ENCODE measurements at regions not wholly inside any gene's neighbourhood (a gene's known extent, or its start where the extent isn't known, plus 50 kb on each side); places are given as distances from the start of the nearest gene placed in this dataset.

- TF ChIP-seq CEBPB (IDR thresholded peaks at IDR 0.05) (no peak), EP300 (IDR thresholded peaks at IDR 0.05; ENCODE audit: borderline replicate concordance) (no peak), CREB1 (IDR thresholded peaks at IDR 0.05; ENCODE audit: low read depth) (no peak), USF1 (IDR thresholded peaks at IDR 0.05) (no peak), FOXM1 (IDR thresholded peaks at IDR 0.05; ENCODE audit: borderline replicate concordance, low read depth) (no peak), TEAD4 (IDR thresholded peaks at IDR 0.05) (no peak), RAD21 (IDR thresholded peaks at IDR 0.05; ENCODE audit: low read depth) (no peak), YY1 (IDR thresholded peaks at IDR 0.05; ENCODE audit: low read depth) (no peak), TCF12 (IDR thresholded peaks at IDR 0.05; ENCODE audit: low read depth) (no peak), MAX (IDR thresholded peaks at IDR 0.05) (no peak), NFIC (IDR thresholded peaks at IDR 0.05) (no peak), ZBTB7A (IDR thresholded peaks at IDR 0.05; ENCODE audit: low read depth) (no peak), TAF1 (IDR thresholded peaks at IDR 0.05; ENCODE audit: low read depth) (no peak), REST (IDR thresholded peaks at IDR 0.05; ENCODE audit: low read depth) (no peak)
Measured at GRCh38 chr4:156265407-156265806, 311.7 kb upstream of the CTSO start.

- TF ChIP-seq TEAD4 (IDR thresholded peaks at IDR 0.05), result no peak
- TF ChIP-seq USF1 (IDR thresholded peaks at IDR 0.05), result no peak
- TF ChIP-seq RAD21 (IDR thresholded peaks at IDR 0.05; ENCODE audit: low read depth), result no peak
- no peak for TF ChIP-seq CREB1 (IDR thresholded peaks at IDR 0.05; ENCODE audit: low read depth)
Measured at GRCh38 chr4:156261230-156261629, 307.6 kb upstream of the CTSO start.

GRCh38 chr4:156255230-156256007, 301.8 kb upstream of the CTSO start:
- TF ChIP-seq TEAD4 (IDR thresholded peaks at IDR 0.05), result no peak
- TF ChIP-seq RAD21 (IDR thresholded peaks at IDR 0.05; ENCODE audit: low read depth), result no peak
- no peak for TF ChIP-seq NFIC (IDR thresholded peaks at IDR 0.05)
- TF ChIP-seq CEBPB (IDR thresholded peaks at IDR 0.05), result no peak
- TF ChIP-seq EGR1 (IDR thresholded peaks at IDR 0.05), result no peak
- no peak for TF ChIP-seq REST (IDR thresholded peaks at IDR 0.05; ENCODE audit: low read depth)
- no peak for TF ChIP-seq EP300 (IDR thresholded peaks at IDR 0.05; ENCODE audit: borderline replicate concordance)
- no peak for TF ChIP-seq FOXM1 (IDR thresholded peaks at IDR 0.05; ENCODE audit: borderline replicate concordance, low read depth)
- no peak for TF ChIP-seq TCF12 (IDR thresholded peaks at IDR 0.05; ENCODE audit: low read depth)
- TF ChIP-seq TAF1 (IDR thresholded peaks at IDR 0.05; ENCODE audit: low read depth), result no peak
- no peak for TF ChIP-seq ZBTB7A (IDR thresholded peaks at IDR 0.05; ENCODE audit: low read depth)
- no peak for TF ChIP-seq USF1 (IDR thresholded peaks at IDR 0.05)
- TF ChIP-seq YY1 (IDR thresholded peaks at IDR 0.05; ENCODE audit: low read depth), result no peak

- TF ChIP-seq FOXM1 (IDR thresholded peaks at IDR 0.05; ENCODE audit: borderline replicate concordance, low read depth) (no peak), CREB1 (IDR thresholded peaks at IDR 0.05; ENCODE audit: low read depth) (no peak), TEAD4 (IDR thresholded peaks at IDR 0.05) (no peak), ZBTB7A (IDR thresholded peaks at IDR 0.05; ENCODE audit: low read depth) (no peak), CEBPB (IDR thresholded peaks at IDR 0.05) (no peak), TCF12 (IDR thresholded peaks at IDR 0.05; ENCODE audit: low read depth) (no peak), EGR1 (IDR thresholded peaks at IDR 0.05) (no peak), USF1 (IDR thresholded peaks at IDR 0.05) (no peak), EP300 (IDR thresholded peaks at IDR 0.05; ENCODE audit: borderline replicate concordance) (no peak), MAX (IDR thresholded peaks at IDR 0.05) (no peak), RAD21 (IDR thresholded peaks at IDR 0.05; ENCODE audit: low read depth) (no peak)
Measured at GRCh38 chr4:156252358-156252921, 298.8 kb upstream of the CTSO start.

All from Ishikawa (cell line).